IPS DF 19.7 (cell line): ENCODE measurements at regions not wholly inside any gene's neighbourhood (a gene's known extent, or its start where the extent isn't known, plus 50 kb on each side); places are given as distances from the start of the nearest gene placed in this dataset.
"Not testable (repeated sequence)": the region's sequence is repeated elsewhere in the genome, so short reads cannot be mapped to it uniquely, and the experiment has no call there.

ENCODE experiments used
- DNase-seq: peaks from one replicate; pipeline ENCODE4 v3.0.0-alpha.2; 2013; ENCODE audit warnings: low read depth, low spot score

DNA sequence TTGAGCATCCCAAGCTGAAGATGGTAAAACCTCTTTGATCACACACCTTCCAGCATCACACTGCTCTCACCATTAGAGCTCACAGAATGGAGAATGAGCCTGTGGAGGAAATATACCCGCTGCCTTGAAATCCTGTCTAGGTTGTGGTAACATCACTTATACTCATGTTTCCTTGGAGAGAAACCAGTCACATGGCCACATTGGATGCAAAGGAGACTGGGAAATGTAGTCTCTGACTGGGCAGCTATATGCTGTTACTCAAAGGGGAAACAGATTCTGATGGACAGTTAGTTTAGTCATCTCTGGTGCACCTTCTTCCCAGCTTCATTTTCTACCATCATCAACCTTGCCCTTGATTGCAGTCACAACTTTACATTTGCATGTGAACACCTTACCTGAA is 286.3 kb downstream of the ANKRD50 start:
- no peak for DNase-seq

DNA sequence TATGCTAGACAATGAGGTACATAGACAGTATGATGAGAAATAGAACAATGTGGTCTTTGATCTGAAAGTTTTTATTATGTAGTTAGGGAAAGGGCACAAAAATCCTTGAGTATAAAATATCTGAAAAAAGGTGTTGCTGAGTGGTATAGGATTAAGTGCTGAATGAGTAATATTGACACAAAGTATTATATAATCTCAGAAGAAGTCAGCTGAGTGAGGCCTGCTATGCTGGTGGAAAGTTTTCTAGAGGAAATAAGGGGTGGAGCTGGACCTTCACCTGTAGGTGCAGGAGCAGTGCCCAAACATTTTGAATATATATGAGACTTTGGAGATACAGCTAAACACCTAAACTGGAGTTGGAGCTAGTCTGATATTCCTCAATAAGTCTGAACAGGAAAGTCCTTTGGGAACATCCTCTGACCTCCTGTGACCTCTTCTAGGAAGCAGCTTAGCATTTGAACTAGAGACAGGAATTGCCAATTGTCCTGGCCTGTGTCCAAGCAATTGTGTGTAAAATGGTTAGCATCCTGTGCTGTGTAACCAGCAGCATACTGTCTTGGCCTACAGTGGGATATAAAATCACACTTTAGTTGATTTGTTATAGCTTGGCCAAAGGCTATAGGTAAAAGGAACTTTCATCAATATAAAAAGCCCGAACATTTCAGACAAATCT is 285.3 kb downstream of the ANKRD50 start:
- no peak for DNase-seq

DNA sequence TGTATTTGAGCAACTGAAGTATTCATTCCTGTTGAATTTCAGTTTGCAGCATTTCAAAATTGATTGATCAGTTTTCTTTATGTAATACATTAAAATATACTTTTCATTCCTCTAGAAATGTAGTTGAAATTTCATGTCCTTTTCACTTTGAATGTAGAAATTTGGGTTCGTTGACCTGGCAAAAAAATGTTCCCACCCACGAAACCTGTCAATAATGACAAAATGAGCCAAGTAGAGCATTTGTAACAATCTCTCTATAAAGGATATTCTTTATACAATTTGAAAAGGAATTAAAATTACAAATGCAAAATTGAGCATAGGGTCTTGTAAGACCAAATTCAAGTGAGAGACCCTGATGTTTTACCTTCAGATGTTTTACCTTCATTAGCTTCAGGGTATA is 283.9 kb downstream of the ANKRD50 start:
- DNase-seq = no peak

DNA sequence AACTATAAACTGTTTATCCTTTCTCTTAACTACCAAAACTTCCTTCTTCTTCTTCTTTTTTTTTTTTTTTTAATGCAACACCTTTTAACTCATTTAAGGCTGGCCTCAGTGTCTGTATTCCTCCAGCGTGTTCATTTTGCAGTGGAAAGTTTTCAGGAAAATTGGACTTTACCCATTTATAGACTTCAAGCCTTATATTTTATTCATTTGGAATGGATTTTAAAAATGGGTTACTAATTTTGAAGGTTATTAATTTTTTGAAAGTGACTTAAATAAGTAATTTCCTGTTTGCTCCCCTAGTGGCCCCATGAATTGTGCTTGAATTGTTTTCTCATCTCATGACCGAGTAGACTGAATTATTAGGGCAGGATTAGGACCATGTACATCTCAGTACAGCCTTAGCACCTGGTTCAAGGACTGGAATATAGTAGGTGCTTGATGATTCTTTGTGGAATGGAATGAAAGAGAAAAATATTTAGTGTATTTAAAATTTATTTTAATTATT is 282.7 kb downstream of the ANKRD50 start:
- no peak for DNase-seq

DNA sequence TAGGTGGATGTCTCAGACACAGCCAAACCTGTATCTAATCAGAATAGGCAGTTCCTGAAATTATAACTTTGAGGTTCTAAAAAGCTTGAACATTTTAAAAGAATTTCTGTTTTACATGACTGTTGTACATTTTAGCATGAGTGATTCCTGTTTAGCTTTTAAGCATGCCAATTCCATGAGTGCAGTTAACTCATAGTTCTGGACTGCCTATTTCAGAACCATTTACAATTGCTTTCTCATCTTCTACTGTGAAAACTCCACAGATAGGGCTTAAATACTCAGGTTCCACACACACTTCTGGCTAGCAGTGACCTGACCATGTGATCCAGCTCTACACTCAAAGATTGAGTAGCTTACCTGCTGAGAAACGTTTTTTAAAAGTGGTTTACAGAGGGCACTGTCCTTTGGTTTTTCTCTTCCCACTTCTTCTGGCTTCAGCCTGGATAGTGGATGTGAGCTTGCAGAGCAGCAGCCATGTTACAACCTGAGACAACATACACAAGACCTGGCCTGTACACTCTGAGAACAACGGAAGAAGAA is 280.8 kb downstream of the ANKRD50 start:
- DNase-seq = no peak

DNA sequence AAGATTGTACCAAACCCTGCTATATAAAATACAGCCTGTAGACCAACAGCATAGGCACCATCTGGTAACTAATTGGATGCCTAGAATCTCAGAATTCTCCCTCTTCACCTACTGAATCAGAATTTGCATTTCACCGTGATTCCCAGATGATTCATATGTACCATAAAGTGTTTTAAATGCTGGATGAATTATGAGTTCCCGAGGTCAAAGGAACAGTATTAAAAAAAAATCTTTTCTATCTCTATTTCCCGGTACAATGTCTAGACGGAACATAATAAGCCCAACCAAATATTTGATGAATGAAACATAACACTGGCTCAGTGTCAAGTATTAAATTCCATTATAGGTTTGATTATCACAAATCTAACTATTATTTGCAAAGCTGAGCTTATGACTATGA is 280.0 kb downstream of the ANKRD50 start:
- DNase-seq = no peak

DNA sequence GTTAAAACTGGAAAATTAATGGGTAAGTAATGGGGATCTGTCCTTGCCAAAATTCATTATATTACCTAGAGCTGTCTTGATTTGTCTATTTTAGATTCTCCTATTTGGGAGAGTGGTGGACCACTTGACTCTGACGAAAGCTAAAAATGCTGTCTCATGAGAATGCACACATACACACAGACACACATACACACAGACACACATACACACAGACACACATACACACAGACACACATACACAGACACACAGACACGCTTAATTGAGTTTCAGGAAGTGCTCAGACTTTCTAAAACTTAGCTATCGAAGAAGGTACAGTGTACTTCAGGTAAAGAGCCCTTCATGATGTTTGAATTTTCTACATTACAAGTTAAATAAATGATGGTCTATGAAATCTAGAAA is 279.5 kb downstream of the ANKRD50 start:
- no peak for DNase-seq

DNA sequence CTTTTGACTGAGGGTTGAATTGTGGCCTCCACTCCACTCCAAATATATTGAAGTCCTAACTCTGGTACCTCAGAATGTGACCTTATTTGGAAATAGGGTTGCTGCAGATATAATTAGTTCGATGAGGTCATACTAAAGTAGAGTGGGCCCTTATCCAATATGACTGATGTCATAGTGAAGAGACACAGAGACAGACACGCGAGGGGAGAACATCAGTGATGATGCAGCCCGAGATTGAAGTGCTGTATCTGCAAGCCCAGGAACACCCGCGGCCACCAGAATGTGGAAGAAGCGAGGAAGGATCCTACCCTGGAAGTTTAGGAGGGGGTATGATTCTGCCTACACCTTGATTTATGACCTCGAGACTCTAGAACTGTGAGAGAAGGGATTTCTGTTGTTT is 279.0 kb downstream of the ANKRD50 start:
- DNase-seq = no peak

DNA sequence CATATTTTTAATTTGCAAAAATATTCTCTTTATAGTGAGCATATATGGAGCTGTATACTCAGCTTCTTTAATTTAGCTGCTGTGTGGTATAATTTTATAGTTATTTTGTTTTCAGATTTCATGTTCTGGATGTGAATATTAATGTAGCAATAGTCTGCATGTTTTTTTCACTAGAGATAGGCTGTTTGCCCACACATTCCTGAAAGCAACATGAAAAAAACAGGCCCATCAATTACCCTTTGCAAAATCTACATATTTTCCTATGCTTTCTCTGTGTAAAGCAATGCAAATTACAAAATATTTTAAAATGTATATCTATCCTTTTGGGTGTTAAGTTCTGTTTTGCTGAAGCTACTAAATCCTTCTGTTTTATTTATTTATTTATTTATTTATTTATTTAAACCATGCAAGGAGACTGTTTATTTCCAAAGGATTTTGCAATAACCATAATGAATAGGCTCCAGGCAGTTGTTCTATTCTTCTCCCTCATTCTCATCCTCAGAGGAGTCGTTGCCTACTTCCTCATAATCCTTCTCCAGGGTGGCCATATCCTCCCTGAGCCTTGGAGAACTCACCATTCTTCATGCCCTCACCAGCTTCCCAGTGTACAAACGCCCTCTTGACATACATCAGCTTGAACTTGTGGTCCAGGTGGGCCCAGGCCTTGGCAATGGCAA is 277.1 kb downstream of the ANKRD50 start:
- DNase-seq = no peak

DNA sequence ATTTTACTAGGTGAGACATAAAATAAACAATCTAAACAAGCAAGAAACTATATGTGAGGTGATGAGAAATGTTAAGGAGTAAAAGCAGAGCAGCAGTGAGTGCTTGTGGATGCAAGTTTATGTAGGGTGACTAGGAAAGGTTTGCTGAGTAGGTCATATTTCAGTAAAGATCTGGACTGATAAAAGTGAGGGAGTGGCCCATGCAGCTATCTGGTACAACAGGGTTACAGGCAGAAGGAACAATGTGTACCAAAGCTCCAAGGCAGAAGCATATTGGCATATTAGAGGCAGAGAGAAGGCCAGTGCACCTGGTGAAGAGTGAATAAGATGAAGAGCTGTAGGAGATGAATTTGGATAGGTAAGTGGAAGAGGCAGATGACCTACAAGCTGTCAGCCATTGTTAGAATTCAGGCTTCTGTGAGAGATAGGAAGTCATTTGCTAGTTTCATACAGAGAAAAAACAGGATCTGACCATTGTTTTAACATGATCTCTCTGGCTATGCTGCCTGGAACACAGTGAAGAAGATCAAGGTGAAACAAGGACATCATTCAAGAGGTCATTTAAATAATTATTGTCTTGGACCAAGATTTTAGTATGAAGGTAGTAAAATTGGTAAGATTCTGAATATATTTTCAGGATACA is 274.6 kb downstream of the ANKRD50 start:
- no peak for DNase-seq

DNA sequence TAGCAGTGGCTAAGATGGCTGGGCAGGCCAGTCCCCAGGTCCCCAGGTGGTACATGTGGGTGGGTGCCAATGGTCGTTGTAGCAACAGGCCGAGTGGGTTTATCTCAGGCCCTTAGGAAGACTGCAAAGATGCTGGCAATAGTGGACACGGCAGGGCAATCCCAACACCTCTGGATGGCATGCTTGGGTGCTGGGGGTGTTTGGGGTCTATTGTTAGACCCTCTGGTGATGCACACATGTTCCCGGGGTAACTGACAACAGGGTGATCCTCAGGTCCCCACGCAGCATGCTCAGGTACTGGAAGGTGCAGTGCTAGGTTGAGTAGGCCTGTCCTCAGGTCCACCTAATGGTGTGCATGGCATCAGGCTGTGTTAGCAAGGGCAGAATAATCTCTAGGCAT is 267.5 kb downstream of the ANKRD50 start:
- no peak for DNase-seq

DNA sequence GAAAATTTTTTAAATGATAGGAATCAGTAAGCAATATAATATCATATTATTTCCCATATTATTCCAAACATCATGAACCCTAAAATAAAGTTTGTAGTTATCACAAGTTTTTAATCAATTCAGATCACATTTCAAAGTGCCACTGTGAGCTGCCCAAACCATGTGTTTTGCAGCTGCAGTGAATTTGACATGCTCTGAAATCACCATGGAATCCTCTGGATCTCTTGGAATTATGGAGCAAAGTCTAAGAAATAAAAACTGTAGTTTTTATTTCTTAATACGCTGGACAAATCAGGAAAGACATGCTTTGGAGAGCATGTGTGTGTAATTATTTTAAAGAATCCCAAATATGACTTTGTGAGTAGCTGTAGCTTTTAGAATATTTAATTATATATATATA is 262.7 kb downstream of the ANKRD50 start:
- DNase-seq = no peak

DNA sequence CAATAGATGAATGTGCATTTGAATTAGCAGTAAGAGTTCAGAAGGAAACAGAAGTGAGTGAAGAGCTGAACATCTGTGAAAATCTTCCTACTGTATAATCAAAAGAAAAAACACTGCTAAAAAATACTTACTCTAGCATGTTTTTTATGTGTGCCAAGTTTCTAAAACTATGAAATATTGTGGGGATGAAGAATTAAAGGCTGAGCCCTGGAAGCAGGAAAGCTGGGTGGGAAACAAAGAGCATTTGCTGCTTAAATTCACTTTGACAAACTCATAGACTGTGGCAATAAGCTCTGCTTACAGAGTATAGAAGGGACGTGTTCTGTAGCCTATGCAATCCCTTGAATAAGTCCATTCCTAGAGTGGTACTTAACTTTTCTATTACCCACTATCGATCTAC is 261.7 kb downstream of the ANKRD50 start:
- DNase-seq = no peak

DNA sequence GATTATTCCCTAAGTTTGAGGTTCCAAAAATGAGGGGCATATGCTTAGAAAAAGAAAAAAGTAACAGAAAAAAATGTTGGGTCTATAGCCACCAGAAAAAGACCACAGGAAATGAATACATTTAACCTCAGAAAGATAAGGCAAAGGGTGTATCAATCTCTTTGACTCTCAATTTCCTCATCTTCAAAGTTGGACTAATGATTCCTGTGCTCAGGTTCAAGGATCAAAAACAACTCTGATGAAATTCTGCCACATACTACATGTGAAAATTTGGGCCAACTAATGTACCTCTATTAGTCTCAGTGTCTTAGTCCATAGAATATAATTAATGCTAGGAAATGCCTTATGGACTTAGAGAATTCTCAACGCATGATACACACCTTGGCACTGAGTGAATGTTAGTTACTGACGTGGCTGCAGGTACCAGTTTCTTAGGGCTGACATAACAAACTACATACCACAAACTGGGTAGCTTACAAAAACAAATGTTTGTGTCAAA is 257.7 kb downstream of the ANKRD50 start:
- DNase-seq = no peak

DNA sequence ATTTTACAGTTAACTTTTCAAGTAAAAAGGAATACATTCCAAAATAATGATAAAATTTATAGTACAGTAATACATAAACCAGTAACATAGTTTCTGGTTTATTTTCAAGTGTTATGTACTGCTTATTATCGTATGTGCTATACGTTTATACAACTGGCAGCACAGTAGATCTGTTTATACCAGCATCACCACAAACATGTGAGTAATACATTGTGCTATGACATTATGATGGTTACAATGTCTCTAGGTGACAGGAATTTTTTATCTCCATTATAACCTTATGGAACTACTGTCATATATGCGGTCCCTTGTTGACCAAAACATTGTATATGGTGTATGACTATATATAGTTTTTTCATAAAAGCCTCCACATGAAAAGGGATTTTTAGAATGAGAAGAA is 256.9 kb downstream of the ANKRD50 start:
- DNase-seq = no peak

DNA sequence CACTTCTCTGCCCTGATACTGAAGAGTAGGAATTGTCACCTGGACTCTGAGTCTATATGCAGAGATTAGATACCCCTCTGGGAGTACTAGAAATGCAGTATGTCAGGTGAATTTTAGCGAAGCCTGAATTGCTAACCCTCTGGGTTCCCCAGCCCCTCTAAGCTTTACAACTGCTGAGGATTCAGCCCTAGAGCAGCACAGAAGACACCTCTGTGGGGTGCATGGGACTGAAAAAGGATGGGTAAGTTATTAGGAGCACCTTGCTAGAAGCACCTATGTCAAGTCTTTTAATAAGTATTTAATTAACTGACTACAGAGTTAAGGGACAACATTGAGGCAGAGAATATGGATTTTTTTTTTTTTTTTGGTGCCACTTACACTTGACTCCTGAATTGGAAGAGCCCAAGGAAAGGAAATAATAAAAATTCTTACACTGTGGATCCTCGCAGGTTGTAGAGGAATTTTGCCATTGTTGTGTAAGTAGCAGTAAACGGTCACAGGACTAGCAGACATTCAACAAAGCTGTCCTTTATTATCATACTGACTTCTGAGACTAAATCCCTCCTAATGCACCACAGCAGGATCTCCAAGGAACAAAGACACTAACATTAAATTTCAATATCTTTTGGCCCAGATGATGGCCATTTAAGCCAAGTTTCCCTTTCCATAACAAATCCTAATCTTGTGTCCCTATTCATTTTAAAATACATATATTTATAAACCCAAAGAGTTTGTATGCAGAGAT is 253.2 kb downstream of the ANKRD50 start:
- peak; percentile 35 for DNase-seq

DNA sequence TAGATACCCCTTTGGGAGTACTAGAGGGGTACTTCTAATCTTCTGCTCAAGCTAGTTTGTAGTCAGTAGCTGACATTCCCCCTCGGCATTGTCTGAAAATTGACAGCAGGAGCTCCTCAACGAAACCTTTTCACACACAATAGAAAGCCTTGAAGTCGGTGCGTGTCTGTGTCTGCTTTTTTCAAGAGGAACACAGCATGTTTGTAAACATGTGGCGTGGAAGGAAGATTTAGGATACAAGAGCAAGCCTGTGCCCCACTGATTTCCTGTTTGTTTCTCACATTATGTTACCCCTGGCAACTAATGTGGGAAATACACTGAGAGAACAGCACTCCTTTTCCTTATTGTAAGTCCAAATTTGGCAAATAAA is 252.6 kb downstream of the ANKRD50 start:
- peak; percentile 42 for DNase-seq

DNA sequence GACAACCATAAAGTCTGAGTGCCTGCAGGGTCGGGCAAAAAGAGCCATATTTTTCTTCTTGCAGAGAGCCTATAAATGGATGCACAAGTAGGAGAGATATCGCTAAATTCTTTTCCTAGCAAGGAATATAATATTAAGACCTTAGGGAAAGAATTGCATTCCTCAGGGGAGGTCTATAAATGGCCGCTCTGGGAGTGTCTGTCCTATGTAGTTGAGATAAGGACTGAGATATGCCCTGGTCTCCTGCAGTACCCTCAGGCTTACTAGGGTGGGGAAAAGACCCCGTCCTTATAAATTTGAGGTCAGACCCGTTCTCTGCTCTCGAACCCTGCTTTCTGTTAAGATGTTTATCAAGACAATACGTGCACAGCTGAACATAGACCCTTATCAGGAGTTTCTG is 250.9 kb downstream of the ANKRD50 start:
- DNase-seq = not testable (repeated sequence)

DNA sequence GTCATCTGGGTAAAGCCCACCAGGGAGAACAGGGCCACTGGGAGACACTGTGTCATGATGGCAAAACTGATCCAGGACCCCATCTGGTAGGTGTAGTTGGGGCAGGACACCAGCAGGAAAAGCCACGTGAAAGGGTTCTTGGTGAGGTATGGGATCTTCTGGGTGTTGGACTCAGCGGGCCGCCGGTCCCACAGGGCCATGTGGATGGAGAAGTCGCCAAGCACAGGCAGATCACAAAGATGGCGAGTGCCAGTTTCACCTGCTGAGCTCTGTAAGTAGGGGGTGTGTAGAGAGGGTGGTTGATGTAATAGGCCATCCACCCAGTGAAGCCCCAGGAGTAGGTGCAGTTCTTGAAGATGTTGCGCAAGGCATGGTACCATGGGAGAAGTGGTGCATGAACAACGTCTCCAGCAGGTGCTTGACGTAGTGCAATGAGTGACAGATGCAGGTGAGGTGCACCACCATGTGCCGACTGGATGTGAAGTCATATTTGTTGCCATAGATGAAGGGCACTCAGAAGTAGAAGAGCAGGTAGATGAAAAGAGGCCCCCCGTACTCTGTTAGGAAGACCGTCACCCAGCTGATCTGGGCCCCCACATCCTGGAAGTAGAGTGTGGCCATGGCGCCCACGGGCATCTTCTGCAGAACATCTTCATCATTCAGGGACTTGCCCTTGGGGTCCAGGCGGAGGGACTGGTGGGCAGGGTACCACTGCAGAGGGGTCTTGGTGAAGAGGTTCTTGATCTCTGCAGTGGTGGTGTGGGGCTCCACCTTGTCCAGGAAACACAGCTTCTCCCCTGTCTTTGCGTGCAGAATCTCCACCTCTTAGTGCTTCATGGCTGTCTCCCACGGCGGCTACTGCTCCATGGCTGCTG is 249.3 kb downstream of the ANKRD50 start:
- no peak for DNase-seq

DNA sequence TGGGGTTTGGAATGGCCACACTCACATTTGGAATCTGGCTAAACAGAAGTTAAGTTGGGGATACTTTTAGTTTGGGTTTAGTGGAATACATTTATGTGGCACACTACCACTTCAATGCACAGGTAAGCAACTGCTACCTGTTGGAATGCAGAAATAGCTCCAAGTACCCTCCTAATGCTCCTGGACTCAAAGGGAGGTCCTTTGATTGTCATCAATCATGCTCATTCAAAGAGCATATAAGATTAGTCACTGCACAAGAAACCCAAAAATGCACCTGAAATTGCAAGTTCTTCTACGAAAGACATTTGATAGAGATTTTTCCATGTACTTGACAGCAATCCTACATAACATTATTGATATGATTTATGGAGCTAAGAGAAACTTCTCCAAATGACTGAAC is 247.7 kb downstream of the ANKRD50 start:
- DNase-seq = no peak

DNA sequence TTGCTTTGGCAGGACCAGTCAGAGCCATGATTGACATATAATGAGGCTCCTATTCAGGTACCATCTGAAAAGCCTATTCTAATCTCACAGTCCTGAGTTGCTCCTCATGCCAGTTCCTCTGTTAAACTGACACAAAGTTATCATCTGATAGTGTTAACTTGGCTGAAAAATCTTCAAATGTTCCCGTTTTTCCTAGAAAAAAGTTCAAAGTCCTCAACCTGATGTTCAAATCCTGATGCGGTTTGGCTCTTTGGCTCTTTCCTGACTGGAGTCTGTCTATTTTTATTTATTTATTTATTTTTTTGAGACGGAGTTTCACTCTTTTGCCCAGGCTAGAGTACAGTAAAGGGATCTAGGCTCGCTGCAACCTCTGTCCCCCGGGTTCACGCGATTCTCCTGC is 244.2 kb downstream of the ANKRD50 start:
- no peak for DNase-seq
